HG02623 (cell line): ENCODE measurements at regions not wholly inside any gene's neighbourhood (a gene's known extent, or its start where the extent isn't known, plus 50 kb on each side); places are given as distances from the start of the nearest gene placed in this dataset.

Experiments
- ATAC-seq: cut with Tn5 transposase; IDR thresholded peaks from one replicate; pipeline ENCODE4 v1.9.1; 2021; ENCODE audit warnings: moderate library complexity; ENCODE audit not compliant: unreplicated experiment

DNA sequence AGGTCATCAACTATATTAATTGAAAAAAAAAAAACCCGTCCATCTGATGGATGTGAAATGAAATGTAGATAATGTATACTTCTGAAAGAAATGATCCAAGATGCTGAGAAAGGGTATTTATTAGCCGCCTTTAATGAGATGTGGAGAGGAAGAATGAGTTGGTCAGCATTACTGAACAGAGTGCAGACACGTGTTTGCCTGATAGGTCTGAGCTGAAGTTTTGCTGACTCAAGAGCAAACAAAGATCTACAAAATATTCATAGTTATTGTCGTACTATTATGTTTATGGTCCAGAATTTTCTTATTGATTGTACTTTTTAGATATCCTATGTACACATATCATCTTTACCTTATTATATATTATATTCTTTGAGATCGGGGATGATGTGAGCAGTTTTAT lies 235.3 kb downstream of the RDH14 start:
- no peak for ATAC-seq

DNA sequence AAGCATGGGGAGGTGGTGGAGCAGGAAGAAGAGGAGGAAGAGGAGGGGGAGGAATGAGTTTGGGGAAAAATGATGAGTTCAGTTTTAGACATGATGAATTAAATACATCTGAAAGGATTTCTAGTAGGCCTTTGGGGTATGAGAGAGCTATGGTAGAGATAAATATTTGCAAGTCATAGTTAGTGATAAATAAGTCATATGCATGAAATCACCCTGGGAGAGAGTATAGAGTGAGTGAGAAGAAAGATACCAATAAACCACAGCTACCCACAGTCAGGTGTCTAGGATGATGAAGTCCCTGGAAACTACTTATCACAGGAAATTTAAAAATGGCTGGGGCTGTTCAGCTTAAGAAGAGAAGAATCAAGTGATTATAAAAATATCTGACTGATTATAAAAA lies 240.5 kb downstream of the RDH14 start:
- ATAC-seq, result no peak

DNA sequence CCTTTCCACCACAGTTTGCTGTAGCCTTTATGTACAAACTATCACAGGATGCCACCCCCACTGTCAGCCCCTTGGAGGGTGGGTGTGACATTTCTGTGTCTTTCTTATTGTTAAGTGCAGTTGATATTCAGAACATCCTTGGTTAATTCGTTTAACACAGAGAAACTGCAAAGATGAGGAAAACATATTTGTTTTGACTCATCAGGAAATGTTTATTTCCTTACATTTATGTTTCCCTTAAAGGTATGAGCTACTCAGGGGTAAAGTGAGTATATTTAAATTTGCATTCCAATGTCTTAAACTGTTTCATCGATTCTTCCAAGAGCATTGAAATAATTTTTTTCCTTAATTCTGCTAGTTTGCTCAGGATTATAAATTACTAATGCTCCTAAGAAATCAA lies 243.4 kb downstream of the RDH14 start:
- no peak for ATAC-seq

DNA sequence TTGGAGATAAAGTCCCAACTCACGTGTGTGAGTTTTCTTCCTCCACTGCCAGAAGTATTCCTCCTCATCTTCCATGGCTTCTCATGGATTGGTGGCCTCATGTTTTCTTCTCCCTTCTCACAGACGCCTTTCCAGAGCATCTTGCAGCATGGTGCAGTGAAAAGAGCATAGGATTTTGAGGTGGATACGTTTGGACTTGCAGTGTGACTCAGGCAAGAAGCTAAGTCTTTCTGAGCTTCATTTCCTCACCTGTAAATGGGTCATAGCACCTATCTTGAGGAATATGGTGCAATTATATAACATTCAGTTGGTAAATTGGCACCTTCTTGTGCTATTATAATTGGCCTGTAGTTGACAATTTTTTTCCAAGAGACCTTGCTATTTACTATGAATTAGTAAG lies 247.6 kb downstream of the RDH14 start:
- no peak for ATAC-seq

DNA sequence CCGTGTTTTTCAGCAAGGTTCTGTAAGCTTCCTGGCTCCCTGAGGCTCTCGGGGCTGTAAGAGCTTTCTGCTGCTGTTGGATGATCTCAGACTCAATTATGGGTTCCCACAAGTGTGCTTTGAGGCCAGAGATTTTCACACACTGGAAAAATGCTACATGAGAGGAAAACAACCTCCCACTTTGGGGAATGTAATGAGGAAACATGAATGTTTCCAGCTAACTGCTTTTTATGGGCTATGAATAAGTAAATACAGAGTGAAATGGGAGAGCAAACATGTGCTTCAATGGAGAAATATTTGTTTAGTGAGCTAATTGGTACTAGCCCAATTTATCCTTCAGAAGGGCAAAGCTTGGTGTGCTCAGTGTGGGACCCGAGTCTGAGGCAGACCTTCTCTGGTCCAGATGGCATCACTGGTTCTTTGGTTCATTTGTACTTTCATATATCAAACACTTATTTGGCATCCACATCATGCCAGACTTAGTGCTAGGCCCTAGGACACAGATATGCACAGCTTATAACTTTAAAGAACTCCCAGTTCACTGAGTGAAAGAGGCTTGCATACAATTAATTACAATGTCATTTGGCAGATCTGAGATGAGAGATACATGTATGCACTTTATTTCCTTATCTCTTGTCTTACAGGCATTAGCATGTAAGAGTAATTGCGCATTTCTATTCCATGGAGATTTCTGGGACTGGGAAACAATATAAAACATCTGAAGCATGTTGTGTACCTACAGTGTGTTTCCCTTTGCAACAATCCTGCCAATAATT lies 248.8 kb downstream of the RDH14 start:
- no peak for ATAC-seq

DNA sequence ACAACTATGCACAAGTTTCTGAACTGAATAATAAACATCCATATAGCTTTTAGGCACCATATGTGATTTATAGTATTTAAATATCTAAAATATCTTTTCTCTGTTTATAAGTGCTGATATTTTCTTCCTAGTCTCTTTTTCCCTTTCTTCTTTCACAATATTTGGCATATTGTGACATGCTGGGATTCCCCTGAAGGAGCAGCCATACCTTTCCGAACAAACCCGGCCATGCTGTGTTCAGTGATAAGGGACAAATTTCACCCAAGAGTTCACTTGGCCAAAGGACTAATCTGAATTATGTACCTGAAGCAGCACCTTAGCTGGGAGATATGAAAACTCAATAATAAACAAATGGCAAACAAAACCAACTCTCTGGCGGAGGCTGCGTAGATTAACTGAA lies 250.8 kb downstream of the RDH14 start:
- ATAC-seq, result no peak

DNA sequence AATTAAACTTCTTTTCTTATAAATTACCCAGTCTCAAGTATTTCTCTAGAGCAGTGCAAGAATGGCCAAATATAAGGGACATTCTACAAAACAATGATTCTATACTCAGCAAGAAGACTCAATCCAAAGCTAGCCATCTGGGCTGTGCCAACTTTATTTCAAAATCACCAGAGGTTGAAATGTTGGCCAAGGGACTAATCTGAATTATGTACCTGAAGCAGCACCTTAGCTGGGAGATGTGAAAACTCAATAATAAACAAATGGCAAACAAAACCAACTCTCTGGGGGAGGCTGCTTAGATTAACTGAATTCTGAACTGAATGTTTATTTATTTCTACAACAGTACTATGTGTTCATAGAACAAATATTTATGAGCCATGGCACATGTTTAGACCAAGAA lies 251.3 kb downstream of the RDH14 start:
- ATAC-seq, result no peak

DNA sequence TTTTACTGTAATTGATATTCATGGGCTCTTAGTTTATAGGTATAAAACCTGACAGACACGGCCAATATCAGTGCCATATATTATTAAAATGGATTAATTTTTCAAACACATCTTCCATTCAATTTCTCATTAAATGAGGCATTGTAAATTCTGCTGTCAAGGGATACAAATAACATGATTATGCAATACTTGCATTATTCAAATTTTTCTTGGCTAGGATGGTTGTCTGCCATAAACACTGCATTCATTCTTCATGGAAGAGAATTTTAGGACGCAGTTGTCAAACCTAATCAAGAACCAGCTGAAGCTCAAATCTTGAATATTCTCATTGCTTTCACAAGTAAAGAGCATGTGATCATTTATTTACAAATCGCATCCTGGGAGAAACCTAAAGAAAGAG lies 255.6 kb downstream of the RDH14 start:
- ATAC-seq, result no peak

DNA sequence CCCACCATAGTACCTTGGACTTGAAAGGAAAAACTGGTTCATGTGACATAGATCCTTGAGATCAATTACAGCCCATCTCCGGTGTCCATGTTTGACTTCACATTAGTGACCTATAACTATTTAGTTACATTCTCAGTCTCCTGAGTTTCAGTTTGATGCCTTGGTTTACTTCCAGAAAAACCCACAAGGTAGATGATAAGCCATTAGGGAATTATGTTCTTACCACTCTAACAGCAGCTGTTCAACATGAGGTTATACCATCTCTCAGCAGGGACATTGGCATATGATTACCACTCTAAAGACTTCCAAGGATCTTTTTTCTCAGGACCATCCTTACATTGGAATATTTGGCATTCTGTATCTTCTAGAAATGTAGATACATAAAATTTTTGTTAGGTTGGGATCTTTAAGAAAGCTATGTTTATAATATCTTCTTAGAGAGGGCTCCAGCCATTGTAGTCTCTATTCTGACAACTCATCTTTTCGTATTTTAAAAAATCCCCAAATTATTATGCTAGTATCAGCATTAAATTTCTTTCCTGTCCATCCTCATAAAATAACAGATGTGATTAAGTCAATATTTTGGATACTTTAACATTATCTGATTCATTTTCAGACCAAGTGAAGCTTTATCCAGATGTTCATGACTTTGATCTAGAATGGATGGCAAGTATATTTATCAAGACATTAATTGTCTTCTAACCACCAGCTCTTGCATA lies 258.9 kb downstream of the RDH14 start:
- ATAC-seq, result no peak

DNA sequence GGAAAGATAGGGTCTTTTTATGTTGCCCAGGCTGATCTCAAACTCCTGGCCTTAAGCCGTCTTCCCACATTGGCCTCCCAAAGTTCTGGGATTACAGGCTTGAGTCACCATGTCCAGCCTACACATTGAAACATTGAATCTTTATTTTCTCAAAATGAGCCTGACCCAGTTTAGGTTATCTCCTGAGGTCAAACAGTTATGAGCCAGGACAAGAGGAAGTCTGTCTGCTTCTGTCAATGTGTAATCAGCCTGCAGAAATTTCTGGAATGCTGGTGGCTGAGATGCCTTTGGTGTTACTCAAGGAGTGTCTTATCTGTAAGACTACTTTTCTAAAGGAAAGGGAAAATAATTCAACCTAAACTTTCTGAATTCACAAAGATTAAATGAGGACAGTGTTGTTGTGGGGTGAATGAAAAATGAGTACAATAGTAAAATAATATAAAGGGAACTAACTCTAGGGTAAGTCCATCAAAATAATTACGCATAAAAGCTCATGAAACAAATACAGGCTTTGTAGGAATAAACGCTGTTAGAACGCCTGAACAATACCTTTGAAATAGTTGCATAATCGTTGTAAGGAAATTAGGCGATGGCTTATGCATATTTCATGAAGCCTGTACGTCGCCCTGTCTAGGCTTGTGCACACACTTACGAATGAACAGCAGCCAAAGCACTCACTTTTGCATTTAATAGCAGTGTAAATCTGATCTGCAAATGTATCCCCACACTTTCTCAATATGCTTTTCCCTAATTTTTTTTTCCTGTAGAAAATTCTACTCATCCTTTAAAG lies 260.8 kb downstream of the RDH14 start:
- ATAC-seq, result no peak

DNA sequence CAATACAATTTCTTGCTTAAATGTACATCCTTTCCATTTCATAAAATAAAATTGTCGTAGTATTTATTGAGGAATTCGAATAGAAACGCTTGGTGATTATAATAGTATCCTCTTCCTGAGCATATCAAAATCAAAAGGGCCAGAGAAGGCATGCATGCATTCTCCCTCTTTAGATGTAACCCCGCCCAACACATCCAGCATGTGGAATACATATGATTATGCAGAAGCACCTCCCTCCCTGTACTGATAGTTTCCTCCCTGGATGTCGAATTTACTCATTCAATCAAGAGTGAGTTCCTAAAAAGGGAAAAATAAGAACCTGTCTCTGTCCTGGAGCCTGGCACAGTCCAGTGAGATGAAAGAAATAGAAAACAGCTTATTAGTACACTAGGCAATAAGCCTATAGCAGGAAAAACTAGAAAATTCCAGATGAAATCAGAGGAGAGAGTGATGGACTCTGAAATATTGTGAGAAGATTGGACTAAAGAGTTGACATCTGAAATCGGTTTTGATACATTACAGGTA lies 262.9 kb downstream of the RDH14 start:
- no peak for ATAC-seq

DNA sequence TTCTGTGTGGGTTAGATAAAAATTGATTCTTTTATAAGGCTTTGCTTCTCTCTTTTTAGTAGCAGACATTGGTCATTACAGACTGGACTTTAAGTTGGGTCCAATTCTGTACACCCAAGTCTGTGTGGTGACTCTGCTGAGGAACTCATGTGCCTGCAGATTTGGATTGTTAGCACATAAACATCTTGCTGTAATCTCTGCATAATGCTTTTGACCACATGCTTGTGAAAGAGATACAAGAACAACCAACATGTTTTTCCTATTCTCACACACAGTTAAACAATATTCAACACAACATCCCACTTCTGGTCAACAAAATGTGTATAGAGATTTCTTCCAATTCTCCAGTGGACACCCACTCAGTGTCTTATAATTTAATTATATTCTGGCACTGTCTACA lies 270.1 kb downstream of the RDH14 start:
- no peak for ATAC-seq

DNA sequence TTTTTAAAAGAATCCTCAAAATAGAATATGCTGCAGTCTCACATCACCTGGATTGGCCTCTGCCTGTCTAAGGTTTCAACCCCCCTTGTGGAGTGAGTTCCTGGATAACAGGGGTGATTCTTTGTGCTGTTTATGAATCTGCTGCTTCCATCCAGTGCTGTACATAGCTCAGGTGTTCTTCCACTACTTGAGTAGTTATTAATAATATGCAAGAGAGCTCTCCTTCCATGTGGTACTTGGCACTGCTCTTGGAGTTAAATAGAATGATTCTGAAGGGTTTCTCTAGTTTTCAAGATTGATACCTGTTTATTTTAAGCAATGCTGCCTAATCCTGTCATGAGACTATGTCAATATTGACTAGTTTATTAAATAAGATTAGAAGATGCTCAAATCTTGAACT lies 273.6 kb downstream of the RDH14 start:
- no peak for ATAC-seq

DNA sequence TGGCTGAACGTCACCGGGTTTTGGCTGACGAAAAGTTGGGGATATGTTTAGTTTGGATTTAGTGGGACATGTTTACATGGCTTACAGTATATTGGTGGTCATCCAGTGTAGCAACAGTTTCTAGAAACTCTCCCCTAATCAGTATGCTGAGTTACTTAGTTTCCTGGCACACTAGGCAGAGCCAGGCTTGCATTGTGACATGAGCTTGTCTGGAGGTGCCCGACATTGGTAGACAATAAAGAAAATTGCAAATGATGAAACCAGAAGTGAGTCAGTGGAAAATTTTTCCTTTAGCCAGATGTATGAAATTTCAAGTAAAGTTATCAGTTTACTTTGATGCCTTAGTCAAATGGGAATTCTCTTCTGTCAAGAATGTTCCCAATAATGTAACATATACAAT lies 276.1 kb downstream of the RDH14 start:
- ATAC-seq, result no peak

DNA sequence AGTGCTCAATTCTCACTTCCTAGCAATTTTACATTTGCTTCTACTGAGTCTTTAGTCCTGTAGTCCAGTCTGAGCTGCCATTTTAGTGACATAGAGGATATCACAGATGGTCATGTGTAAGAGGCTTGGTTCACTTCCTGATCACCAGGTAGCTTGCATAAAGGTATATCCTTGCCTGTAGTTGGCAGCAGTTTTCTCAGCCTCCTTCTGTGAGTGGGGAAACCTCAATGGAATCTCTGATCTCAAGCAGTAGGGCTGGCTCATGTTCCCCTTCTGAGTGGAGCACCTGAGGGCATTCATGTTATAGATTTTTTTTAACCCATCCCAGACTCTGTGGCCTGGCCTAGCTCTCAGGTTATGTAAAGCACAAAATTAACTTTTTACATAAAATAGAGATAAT lies 278.4 kb downstream of the RDH14 start:
- ATAC-seq, result no peak

DNA sequence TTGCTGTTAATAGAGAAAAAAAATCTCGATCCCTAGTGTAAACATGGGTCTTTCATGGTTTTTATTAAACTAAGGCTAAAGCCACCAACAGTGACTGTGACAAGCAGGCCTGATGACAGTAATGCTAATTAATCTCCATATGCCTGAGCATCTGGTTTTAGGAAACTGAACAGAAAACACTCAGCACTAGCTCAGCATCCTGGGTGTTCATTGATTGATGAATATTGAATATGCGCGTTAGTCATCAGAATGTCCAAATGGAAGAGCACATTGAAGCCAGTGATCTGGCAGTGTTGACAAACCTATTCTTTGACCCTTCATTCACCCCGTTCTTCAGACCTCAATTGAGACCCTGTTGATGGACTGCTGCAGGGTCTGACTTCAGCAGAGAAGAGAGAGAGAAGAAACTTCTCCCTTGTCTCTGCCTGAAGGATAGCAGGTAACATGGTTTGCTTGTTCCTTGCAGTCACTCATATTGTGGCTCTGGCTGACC lies 283.8 kb downstream of the RDH14 start:
- no peak for ATAC-seq

DNA sequence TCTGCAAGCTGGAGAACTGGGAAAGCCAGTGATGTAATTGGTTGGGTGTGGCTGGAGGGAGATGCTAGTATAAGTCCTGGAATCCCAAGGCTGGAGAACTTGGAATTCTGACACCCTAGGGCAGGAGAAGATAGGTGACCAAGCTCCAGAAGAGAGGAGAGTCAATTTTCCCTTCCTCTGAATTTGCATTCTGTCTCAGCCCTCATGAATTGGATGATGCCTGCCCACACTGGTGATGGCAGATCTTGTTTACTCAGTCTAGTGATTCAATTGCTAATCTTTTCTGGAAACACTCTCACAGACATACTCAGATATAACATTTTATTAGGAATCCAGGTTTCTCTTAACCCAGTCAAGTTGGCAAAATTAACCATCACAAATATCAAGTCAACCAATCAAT lies 287.2 kb downstream of the RDH14 start:
- ATAC-seq, result no peak

DNA sequence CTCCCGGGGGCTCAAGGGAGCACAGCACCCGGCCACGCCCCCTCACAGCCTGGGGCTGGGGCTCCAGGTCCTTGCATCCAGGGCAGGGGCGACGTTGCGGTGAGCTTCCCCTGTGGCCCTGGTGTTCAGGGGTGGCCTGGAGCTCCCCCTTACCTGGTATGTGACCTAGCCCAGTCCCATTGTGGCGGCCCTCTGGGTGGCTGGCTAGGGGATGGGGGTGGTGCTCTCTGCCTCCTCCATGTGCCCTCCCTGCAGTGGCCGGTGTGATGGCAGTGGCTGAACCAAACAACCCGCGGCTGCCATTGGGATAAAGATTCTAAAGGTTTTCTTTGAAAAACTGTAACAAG lies 288.3 kb downstream of the RDH14 start:
- no peak for ATAC-seq

DNA sequence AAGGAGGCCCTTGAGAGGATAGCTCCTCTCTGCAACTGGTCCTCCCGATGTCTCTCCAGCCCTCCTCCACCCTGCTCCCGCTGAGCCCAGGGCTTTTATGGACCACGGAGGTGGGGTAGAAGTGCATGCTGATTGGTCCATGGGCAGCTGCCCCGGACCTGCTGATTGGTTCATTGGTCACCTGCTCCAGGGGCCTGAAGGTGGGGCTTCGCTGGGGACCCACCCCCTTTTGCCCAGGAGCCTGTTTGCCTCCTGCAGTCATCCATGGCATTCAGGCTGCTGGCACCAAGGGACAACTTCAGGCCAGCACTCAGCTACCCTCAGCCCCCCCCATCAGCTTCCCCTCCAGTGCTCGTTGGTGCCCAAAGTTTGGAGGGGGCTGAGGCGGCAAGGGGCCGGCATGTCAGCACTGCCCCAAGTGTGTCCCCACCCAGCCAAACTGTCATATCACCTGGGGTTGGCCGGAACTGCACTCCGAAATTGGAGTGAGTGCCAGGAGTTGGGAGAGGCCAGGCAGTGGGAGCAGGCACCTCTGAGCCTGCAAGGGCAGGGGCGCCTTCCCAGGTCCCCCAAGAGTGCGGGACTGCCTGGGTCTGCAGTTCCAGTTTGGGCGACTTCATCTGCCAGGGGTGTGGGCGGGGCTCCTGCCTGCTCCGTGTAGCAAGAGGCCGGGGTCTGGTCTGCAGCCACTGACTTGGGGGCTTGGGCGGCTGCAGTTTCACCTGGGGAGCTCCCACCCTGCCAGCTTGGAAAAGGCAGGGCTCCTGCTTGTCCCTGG lies 288.9 kb downstream of the RDH14 start:
- no peak for ATAC-seq

DNA sequence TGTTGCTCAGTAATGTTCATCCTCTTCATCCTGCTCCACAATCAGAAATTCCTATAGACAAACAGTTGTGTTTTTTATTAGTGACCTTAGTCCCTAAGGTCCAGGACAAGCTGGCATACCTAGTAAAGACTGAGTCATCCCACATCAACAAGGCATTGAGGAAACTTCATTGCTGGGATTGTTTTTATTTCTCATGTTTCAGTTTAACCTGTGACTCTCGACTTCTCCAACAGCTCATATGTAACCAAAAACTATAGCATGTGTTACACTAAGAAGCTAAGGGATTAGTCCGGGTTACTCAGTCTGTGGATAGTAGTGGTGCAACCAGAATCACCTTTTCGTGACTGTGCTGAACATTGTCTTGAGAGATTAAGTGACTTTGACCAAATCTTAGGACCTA lies 292.1 kb downstream of the RDH14 start:
- no peak for ATAC-seq

DNA sequence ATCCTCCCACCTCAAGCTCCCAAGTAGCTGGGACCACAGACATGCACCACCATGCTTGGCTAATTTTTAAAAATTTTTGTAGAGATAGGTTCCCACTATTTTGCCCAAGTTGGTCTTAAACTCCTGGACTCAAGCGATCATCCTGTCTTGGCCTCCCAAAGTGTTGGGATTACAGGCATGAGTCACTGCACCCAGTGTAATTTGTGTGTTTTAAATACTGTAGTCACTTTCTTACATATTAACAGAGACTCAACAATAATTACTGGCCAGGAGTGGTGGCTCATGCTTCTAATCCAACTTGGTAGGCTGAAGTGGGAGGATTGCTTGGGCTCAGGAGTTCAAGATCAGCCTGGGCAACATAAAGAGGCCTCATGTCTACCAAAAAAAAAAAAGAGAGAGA lies 293.0 kb downstream of the RDH14 start:
- no peak for ATAC-seq
